HCT116 (cell line): ENCODE measurements at regions not wholly inside any gene's neighbourhood (a gene's known extent, or its start where the extent isn't known, plus 50 kb on each side); places are given as distances from the start of the nearest gene placed in this dataset.

Experiments used
- CTCF ChIP-seq, 3 experiments: fragments of 200-600 bp in 1 of 3; sonication (generic) in 1 of 3; IDR thresholded peaks in 2 of 3; conservative IDR thresholded peaks in 1 of 3; 2 replicates each; pipeline ENCODE4 v1.5.1; 2012 to 2017; ENCODE audit warnings: low read depth in 2 of 3, low read length in 2 of 3, antibody characterized with exemption in 1 of 3, borderline replicate concordance in 1 of 3, control low read depth in 1 of 3, mild to moderate bottlenecking in 1 of 3, mixed read lengths in 1 of 3, mixed run types in 1 of 3, moderate library complexity in 1 of 3; ENCODE audit not compliant: insufficient read depth in 1 of 3
- EZH2 ChIP-seq: fragments of 200-600 bp; sonication (generic); IDR thresholded peaks from 2 replicates; pipeline ENCODE4 v1.6.1; 2017; ENCODE audit warnings: antibody characterized with exemption, mixed run types
- JUND ChIP-seq: IDR thresholded peaks from 2 replicates; pipeline ENCODE4 v1.6.1; 2012
- POLR2A ChIP-seq: IDR thresholded peaks from 2 replicates; pipeline ENCODE4 v1.7.0; 2011; ENCODE audit warnings: borderline replicate concordance; ENCODE audit not compliant: insufficient read depth, insufficient read length; ENCODE audit errors: extremely low read depth
- POLR2AphosphoS5 ChIP-seq: IDR thresholded peaks from 2 replicates; pipeline ENCODE4 v1.6.1; 2011; ENCODE audit warnings: mild to moderate bottlenecking, low read depth, low read length, moderate library complexity
- RAD21 ChIP-seq: IDR thresholded peaks from 2 replicates; pipeline ENCODE4 v1.6.1; 2012; ENCODE audit warnings: low read depth, mild to moderate bottlenecking
- REST ChIP-seq: IDR thresholded peaks from 2 replicates; pipeline ENCODE4 v1.6.1; 2012; ENCODE audit warnings: low read depth
- SRF ChIP-seq: IDR thresholded peaks from 2 replicates; pipeline ENCODE4 v1.6.1; 2012; ENCODE audit warnings: low read depth
- YY1 ChIP-seq: IDR thresholded peaks from 2 replicates; pipeline ENCODE4 v1.6.1; 2011; ENCODE audit warnings: low read length, low read depth, moderate library complexity, mild to moderate bottlenecking; ENCODE audit not compliant: insufficient replicate concordance; ENCODE audit errors: extremely low read depth
- ZNF274 ChIP-seq: fragments of 200-500 bp; sonication (Bioruptor generic); IDR thresholded peaks from 2 replicates; pipeline ENCODE4 v1.6.1; 2014; ENCODE audit warnings: mild to moderate bottlenecking, low read depth, low read length, inconsistent platforms

- peak; percentile 32 to 51 (median 48); a peak in 4 of 6 replicates for TF ChIP-seq CTCF (IDR thresholded peaks at IDR 0.05 in 2 of 3, conservative IDR thresholded peaks at IDR 0.05 in 1 of 3; ENCODE audit: borderline replicate concordance in 1 of 3, insufficient read depth in 1 of 3, low read depth in 2 of 3, low read length in 2 of 3)
- TF ChIP-seq POLR2AphosphoS5, result no peak
- TF ChIP-seq REST, result no peak
- TF ChIP-seq JUND, result no peak
- TF ChIP-seq RAD21, result peak; percentile 17; the same call in 1 of the 2 replicates
- no peak for TF ChIP-seq EZH2
- TF ChIP-seq SRF, result no peak
- TF ChIP-seq ZNF274, result no peak
- no peak for TF ChIP-seq POLR2A
- no peak for TF ChIP-seq YY1
These were observed 335.4 kb downstream of the MSX2 start for GRCh38 chr5:175059687-175060211.
